SK-N-SH (cell line): ENCODE measurements at regions not wholly inside any gene's neighbourhood (a gene's known extent, or its start where the extent isn't known, plus 50 kb on each side); places are given as distances from the start of the nearest gene placed in this dataset.

Experiments used
- MXI1 ChIP-seq: IDR thresholded peaks from 2 replicates; pipeline ENCODE4 v1.6.1; 2012; ENCODE audit warnings: mild to moderate bottlenecking, low read depth, low read length, improper control_type of control experiment
- NRF1 ChIP-seq: IDR thresholded peaks from 2 replicates; pipeline ENCODE4 v1.6.1; 2012; ENCODE audit warnings: low read depth, mild to moderate bottlenecking, low read length
- TF ChIP-seq, protein P1 (sequence below): fragments of 200-600 bp; sonication (generic); IDR thresholded peaks from 2 replicates; pipeline ENCODE4 v1.6.1; 2017; ENCODE audit warnings: antibody characterized with exemption, mild to moderate bottlenecking, moderate library complexity
- TF ChIP-seq, protein P2 (sequence below): fragments of 150-350 bp; IDR thresholded peaks from 2 replicates; pipeline ENCODE4 v1.6.1; 2017; ENCODE audit warnings: antibody characterized with exemption, low read length, low read depth, borderline replicate concordance

GRCh38 chr13:80704369-80704768 lies 363.4 kb upstream of the SPRY2 start:
- TF ChIP-seq, protein P1, sequence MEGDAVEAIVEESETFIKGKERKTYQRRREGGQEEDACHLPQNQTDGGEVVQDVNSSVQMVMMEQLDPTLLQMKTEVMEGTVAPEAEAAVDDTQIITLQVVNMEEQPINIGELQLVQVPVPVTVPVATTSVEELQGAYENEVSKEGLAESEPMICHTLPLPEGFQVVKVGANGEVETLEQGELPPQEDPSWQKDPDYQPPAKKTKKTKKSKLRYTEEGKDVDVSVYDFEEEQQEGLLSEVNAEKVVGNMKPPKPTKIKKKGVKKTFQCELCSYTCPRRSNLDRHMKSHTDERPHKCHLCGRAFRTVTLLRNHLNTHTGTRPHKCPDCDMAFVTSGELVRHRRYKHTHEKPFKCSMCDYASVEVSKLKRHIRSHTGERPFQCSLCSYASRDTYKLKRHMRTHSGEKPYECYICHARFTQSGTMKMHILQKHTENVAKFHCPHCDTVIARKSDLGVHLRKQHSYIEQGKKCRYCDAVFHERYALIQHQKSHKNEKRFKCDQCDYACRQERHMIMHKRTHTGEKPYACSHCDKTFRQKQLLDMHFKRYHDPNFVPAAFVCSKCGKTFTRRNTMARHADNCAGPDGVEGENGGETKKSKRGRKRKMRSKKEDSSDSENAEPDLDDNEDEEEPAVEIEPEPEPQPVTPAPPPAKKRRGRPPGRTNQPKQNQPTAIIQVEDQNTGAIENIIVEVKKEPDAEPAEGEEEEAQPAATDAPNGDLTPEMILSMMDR, result no peak
- TF ChIP-seq MXI1, result no peak
- no peak for TF ChIP-seq NRF1
- TF ChIP-seq, protein P2, sequence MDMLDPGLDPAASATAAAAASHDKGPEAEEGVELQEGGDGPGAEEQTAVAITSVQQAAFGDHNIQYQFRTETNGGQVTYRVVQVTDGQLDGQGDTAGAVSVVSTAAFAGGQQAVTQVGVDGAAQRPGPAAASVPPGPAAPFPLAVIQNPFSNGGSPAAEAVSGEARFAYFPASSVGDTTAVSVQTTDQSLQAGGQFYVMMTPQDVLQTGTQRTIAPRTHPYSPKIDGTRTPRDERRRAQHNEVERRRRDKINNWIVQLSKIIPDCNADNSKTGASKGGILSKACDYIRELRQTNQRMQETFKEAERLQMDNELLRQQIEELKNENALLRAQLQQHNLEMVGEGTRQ, result no peak
